GM12892 (cell line): ENCODE measurements at regions not wholly inside any gene's neighbourhood (a gene's known extent, or its start where the extent isn't known, plus 50 kb on each side); places are given as distances from the start of the nearest gene placed in this dataset.

Experiments
- DNase-seq: peaks from one replicate; pipeline ENCODE4 v3.0.0; 2011; ENCODE audit not compliant: insufficient read length
- FAIRE-seq: peaks from 2 replicates; lab custom pipeline; 2011; peaks lifted over from hg19 to GRCh38; lab: Jason Lieb, UNC
- POLR2A ChIP-seq: IDR thresholded peaks from 2 replicates; pipeline ENCODE4 v1.6.1; 2011; ENCODE audit warnings: low read depth, low read length, control low read depth
- POLR2AphosphoS5 ChIP-seq: IDR thresholded peaks from 2 replicates; pipeline ENCODE4 v1.6.1; 2011; ENCODE audit warnings: low read depth, low read length, control low read depth
- TAF1 ChIP-seq: IDR thresholded peaks from 2 replicates; pipeline ENCODE4 v1.6.1; 2011; ENCODE audit warnings: low read depth, mild to moderate bottlenecking, control low read depth, low read length, borderline replicate concordance

DNA sequence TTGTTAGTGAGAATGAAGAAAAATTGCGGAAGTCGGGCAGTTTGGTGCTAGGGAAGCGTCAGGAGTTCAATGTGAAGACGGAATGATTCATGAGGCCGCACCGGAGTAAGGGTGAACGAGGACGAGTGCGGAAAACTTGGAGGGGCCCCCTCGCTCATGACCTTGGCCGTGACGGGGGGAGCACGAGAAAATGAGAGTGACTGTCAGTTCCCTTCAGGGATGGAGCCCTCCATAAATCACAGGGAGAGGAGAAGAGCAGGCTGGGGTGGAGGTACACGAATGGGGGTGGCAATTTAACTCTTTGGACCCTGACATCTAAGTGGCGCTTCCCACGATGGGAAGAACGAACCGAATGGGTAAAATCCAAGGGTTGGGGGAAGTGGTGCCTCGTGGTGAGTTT is 486.4 kb downstream of the TSHZ3 start:
- DNase-seq (no peak), FAIRE-seq (no peak)
- TF ChIP-seq POLR2AphosphoS5 (no peak), TAF1 (no peak), POLR2A (no peak)

- no peak for TF ChIP-seq TAF1
- TF ChIP-seq POLR2AphosphoS5 = no peak
- TF ChIP-seq POLR2A = no peak
- no peak for DNase-seq
- FAIRE-seq = no peak
Observed at GRCh38 chr19:30861919-30862318, 487.3 kb downstream of the TSHZ3 start.

- no peak for FAIRE-seq
- no peak for DNase-seq
Observed at GRCh38 chr19:30857966-30858490, 485.8 kb downstream of the ZNF536 start.

DNA sequence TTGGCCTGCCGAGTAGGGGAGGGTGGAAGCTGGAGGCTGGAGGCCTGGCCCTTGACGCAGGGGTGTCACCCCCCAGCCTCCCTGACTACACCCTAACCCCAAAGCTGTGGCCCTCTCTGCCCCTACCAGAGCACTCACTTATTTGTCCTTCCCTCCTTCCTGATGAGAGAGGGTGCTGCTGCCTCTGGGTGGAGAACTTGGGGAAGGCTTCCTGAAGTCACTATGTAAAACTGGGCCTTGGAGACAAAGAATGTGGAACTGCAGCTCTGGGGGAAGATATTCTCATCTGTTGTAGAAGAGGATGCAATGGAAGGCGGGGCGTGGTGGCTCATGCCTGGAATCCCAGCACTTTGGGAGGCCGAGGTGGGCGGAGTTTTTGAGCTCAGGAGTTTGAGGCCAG is 485.2 kb downstream of the ZNF536 start:
- FAIRE-seq (no peak), DNase-seq (no peak)
- TF ChIP-seq POLR2A = no peak
- no peak for TF ChIP-seq TAF1
- TF ChIP-seq POLR2AphosphoS5 = no peak

More at GRCh38 chr19:30857966-30858490, 485.8 kb downstream of the ZNF536 start:
- TF ChIP-seq POLR2A (no peak), POLR2AphosphoS5 (no peak), TAF1 (no peak)

- DNase-seq (no peak), FAIRE-seq (no peak)
- TF ChIP-seq POLR2A (no peak), POLR2AphosphoS5 (no peak), TAF1 (no peak)
Observed at GRCh38 chr19:30856786-30857185, 484.6 kb downstream of the ZNF536 start.

- DNase-seq (no peak), FAIRE-seq (no peak)
- TF ChIP-seq POLR2A (no peak), TAF1 (no peak), POLR2AphosphoS5 (no peak)
Observed at GRCh38 chr19:30856376-30856775, 484.2 kb downstream of the ZNF536 start.

GRCh38 chr19:30855442-30855841 is 483.3 kb downstream of the ZNF536 start:
- no peak for FAIRE-seq

GRCh38 chr19:30854661-30855060 is 482.5 kb downstream of the ZNF536 start:
- FAIRE-seq = no peak

More at GRCh38 chr19:30855442-30855841, 483.3 kb downstream of the ZNF536 start:
- TF ChIP-seq TAF1 (no peak), POLR2A (no peak), POLR2AphosphoS5 (no peak)
- no peak for DNase-seq

DNA sequence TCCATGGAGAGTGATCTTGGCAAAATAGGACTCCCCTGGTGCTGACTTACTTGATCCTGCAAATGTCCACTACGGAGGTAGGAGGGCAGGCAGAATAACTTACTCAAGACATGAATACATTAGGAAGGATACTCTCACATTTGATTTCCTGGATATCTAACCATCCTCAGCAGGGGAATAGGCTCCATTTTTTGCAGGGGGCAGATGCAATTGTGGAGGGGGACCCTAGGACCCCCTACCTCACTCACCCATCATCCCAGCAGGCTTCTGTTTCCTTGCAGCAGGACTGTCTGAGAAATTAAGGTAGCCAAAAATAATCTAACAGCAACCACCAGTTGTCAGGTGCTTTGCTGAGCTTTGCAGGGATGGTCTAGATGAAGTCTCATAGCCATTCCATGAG is 482.0 kb downstream of the ZNF536 start:
- no peak for FAIRE-seq
- no peak for DNase-seq
- TF ChIP-seq TAF1 (no peak), POLR2A (no peak), POLR2AphosphoS5 (no peak)

More at GRCh38 chr19:30854661-30855060, 482.5 kb downstream of the ZNF536 start:
- no peak for TF ChIP-seq TAF1
- no peak for TF ChIP-seq POLR2A
- TF ChIP-seq POLR2AphosphoS5 = no peak
- no peak for DNase-seq

- DNase-seq = no peak
- no peak for FAIRE-seq
- TF ChIP-seq POLR2AphosphoS5 (no peak), POLR2A (no peak), TAF1 (no peak)
Observed at GRCh38 chr19:30853036-30853435, 480.9 kb downstream of the ZNF536 start.

- TF ChIP-seq POLR2AphosphoS5 (no peak), TAF1 (no peak), POLR2A (no peak)
- no peak for FAIRE-seq
- no peak for DNase-seq
Observed at GRCh38 chr19:30852168-30852567, 480.0 kb downstream of the ZNF536 start.

GRCh38 chr19:30851646-30852045 is 479.5 kb downstream of the ZNF536 start:
- FAIRE-seq (no peak), DNase-seq (no peak)

GRCh38 chr19:30848636-30849425 is 476.6 kb downstream of the ZNF536 start:
- DNase-seq = no peak
- TF ChIP-seq POLR2A (no peak), POLR2AphosphoS5 (no peak), TAF1 (no peak)
- no peak for FAIRE-seq

More at GRCh38 chr19:30851646-30852045, 479.5 kb downstream of the ZNF536 start:
- TF ChIP-seq POLR2A = no peak
